ENCODE measurements at regions not wholly inside any gene's neighbourhood (a gene's known extent, or its start where the extent isn't known, plus 50 kb on each side); places are given as distances from the start of the nearest gene placed in this dataset.
"Not testable (repeated sequence)": the region's sequence is repeated elsewhere in the genome, so short reads cannot be mapped to it uniquely, and the experiment has no call there.

DNA sequence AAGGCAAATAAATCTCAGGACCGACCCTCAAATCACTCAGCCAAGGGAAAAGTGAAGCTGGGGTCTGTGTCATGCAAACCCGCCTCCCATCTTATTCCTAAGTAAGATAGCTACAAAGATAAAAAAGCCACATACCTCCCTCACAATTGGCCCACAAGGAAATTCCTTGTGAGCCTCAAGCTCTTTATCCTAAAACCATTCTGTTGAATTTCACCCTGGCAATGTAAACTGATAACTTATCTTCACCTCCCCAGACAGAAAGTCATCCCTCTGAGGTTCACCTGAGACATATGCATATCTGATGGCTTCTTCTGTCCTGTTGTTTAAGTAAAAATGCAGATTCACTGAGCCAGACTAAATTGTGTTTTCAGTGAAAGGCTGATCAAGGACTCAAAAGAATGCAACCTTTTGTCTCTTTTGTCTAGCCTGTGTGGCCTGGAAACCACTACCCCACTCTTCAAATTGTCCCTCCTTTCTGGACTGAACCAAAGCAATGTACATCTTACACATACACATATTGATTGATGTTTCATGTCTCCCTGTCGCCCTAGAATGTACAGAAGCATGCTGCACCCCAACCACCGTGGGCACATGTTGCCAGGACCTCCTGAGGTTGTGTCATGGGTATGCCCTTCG is 91.3 kb downstream of the MFAP3L start:
- no peak for DNase-seq (ENCODE audit: low read depth)

GRCh38 chr4:169933531-169933930 is 92.7 kb downstream of the MFAP3L start:
- DNase-seq (ENCODE audit: low read depth) = no peak

- DNase-seq (ENCODE audit: low read depth) = no peak
Observed at GRCh38 chr4:169931964-169932363, 94.2 kb downstream of the MFAP3L start.

GRCh38 chr4:169930755-169931154 is 95.4 kb downstream of the MFAP3L start:
- not testable (repeated sequence) for DNase-seq (ENCODE audit: low read depth)

GRCh38 chr4:169927280-169927679 is 98.9 kb downstream of the MFAP3L start:
- DNase-seq (ENCODE audit: low read depth) = no peak

DNA sequence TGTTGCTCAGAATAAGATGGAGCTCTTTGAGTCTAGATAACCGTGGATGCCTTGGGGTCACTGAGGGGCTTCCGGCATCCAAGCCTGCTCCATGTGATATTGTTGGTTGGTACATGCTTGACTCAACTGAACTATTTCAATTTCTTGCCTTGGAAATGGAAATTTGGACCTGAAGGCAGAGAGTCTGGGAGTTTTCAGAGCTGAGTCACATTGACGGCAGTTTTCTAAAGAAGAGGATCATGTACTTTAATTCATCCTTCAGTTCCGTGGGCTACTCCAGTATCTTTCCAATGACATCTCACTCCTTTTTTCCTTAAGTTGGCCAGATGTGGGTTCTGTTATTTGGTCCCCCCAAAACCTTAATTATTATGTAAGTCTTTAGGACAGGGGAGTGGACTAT is 100.5 kb downstream of the MFAP3L start:
- DNase-seq (ENCODE audit: low read depth) = no peak

DNA sequence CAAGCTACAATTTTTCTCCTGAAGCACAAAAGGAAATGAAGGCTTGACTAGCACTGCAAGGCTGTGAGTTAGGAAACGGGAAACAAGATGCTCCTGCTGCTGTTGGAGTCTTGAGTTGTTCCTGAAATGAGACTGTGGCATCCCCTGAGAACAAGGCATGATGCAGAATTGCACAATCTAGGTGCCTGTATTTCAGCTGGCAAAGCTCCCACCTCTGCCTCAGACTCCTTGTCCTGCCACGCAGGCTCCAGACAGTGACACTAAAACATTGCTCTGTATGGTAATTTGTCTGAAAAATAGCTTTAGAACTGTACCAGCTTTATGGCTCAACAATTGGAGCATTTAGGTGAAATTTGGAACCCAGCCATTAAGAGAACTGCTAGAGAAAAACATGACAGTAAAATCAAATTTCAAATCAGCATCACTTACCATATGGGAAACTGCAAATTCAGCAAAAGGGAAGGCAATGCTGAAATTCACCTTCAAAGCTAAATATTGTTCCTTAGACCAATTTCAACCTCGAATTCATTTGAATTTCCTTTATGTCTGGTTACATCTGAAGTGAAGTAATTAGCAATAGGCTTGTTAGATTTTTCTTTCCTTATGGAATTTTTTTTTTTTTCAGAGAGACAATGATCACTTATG is 103.4 kb downstream of the MFAP3L start:
- no peak for DNase-seq (ENCODE audit: low read depth)

DNA sequence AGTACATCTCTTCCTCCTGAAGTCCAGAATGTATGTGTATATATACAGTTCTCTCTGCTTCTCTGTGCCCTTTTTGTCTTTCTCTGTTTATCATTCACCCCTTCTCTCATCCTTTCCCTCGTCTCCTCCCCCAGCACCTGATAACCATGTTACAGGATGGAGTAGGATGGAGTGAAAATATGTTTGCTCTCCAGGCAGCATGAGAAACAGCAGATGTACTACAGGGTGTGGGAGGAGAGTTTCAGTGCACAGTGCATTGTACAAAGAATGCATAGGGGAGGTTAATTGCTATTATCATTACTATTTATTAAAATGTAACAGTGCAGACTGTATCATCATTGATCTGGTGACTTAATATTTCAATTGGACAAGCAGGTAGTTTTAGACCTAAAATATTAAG is 104.5 kb downstream of the MFAP3L start:
- DNase-seq (ENCODE audit: low read depth) = no peak

- DNase-seq (ENCODE audit: low read depth) = no peak
Observed at GRCh38 chr4:169921237-169921636, 105.0 kb downstream of the MFAP3L start.

DNA sequence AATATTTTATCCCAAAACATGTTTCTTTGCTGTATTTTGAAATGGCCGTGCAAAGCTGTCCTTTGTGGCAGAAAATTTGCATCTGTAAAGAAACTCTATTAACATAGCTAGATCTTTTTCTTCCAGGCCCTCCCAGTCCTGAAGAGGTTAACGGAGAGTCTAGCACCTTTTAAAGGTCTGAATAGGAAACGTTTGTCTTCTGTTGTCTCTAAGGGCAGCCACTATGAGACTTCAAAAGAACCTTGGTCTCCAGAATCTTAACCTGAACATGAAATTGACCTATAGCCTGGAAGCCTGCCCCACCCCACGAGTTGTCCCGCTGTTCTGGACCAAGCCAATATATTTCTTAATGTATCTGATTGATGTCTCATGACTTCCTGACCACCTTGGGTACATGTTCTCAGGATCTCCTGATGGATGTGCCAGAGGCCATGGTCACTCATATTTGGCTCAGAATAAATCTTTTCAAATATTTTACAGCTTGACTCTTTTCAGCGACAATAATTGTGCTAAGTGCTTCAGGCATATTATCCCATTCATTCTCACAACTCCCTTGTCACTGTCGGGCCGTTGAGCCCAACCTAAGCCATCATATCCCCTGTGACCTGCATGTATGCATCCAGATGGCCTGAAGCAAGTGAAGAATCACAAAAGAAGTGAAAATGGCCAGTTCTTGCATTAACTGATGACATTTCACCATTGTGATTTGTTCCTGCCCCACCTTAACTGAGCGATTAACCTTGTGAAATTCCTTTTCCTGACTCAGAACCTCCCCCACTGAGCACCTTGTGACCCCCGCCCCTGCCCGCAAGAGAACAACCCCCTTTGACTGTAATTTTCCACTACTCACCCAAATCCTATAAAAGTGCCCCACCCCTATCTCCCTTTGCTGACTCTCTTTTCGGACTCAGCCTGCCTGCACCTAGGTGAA is 106.7 kb downstream of the MFAP3L start:
- DNase-seq (ENCODE audit: low read depth) = not testable (repeated sequence)

- DNase-seq (ENCODE audit: low read depth) = no peak
Observed at GRCh38 chr4:169915545-169915944, 110.7 kb downstream of the MFAP3L start.

- DNase-seq (ENCODE audit: low read depth) = no peak
Observed at GRCh38 chr4:169914866-169915265, 111.3 kb downstream of the MFAP3L start.

- DNase-seq (ENCODE audit: low read depth) = no peak
Observed at GRCh38 chr4:169912996-169913395, 113.2 kb downstream of the MFAP3L start.

DNA sequence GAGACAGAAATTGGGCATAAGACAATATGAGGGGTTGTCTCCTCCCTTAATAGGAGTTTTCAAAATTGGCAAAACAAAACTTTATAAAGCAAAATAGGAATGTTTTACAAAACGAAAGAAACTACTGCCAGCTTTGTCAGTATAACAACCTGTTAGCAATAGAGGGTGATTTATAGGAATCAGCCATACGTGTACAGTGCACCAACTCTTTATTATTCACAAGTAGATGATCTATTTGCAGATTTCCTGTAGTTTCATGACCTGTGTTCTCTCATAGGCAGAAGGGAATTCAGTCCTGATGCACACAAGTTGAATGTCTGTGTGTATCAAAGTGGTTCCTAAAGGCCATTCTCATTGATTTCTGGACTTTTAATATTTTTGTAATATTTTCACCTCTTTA is 116.3 kb downstream of the MFAP3L start:
- no peak for DNase-seq (ENCODE audit: low read depth)

DNA sequence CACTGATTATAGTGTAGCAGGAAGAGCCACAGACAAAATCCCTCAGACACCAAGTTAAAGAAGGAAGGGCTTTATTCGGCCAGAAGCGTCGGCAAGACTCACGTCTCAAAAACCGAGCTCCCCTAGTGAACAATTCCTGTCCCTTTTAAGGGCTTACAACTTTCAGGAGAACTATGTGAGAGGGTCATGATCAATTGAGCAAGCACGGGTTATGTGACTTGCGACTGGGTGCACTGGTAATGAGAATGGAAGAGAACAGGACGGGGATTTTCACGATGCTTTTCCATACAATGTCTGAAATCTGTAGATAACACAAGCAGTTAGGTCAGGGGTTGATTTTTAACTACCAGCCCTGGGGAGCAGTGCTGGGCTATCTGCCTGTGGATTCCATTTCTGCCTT is 116.7 kb downstream of the MFAP3L start:
- no peak for DNase-seq (ENCODE audit: low read depth)

- DNase-seq (ENCODE audit: low read depth) = no peak
Observed at GRCh38 chr4:169907705-169908104, 118.5 kb downstream of the MFAP3L start.

DNA sequence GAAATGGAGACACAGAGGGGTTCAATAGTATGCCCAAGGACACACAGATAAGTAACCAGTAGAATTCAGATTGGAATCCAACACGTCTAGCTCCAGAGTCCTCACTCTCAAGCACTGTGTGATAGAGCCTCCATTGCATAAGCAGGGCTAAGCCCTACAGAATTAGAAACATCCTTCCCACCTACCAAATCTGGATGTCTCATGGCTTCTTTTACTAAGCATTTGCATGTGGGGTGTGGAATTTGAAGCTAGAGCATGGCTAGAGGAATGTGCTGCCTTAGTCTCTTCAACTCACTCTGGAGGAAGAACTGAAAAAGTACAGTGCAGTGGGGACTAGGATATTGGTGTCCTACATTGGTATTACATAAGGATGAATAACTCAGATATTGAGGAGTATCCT is 119.4 kb downstream of the MFAP3L start:
- no peak for DNase-seq (ENCODE audit: low read depth)

- no peak for DNase-seq (ENCODE audit: low read depth)
Observed at GRCh38 chr4:169906104-169906503, 120.1 kb downstream of the MFAP3L start.

- no peak for DNase-seq (ENCODE audit: low read depth)
Observed at GRCh38 chr4:169902658-169903345, 123.4 kb downstream of the MFAP3L start.

DNA sequence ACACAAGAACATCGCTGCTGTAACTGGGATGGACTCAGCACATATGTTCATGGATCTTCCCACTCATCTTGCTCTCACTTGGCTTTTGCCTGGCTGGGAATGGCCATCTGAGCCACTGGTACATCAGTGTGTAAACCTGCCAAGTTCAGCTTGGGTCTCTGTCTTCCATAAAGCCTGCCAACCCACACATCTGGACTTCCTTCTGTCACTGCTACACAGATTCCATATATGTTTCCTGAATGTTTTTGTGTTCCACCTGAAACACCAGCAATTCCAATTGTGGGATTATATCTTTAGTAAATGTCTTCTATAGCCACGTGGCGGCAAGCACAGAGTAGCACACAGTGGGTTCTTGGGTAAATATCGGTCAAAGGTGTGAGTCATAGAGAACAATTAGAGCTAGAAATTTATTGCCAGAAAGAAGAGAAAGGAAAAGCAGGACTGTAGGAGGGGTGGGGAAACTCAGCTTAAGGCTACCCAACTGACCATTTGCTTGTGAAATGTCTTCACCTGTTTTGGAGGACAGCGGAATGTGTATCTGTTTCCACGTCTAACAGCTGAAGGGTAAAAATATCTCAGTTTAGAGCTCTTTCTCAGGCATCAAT is 125.9 kb downstream of the MFAP3L start:
- no peak for DNase-seq (ENCODE audit: low read depth)

- peak; percentile 52 for DNase-seq (ENCODE audit: low read depth)
Observed at GRCh38 chr4:169899295-169899694, 126.9 kb downstream of the MFAP3L start.

DNA sequence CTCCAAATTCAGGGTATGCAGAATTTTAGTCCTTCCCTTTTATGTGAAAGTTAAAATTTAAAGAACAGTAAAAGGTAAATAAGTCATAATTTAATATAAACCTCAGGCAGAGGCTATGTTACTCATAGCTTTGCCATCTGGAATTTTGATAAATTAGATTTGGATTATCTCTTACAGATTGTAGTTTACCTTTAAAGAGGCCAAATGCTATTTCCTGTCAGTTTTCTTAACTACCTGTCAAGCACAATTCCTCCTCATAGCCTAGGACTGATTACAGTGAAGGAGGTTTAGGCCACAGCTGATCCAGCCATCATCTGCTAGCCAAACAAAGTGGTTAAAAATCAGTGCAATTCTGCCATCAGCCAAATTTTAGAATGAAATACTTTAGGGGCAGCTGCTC is 128.1 kb downstream of the MFAP3L start:
- DNase-seq (ENCODE audit: low read depth) = no peak

Measured in HS-27A (cell line).